ENCODE measurements at regions not wholly inside any gene's neighbourhood (a gene's known extent, or its start where the extent isn't known, plus 50 kb on each side); places are given as distances from the start of the nearest gene placed in this dataset.

GRCh38 chr4:97150966-97151365 lies 992.3 kb downstream of the STPG2 start:
- no peak overlapping the region for H3K4me3 ChIP-seq (ENCODE audit: low read depth, low read length)
- DNase-seq (ENCODE audit: low read depth) = no peak
- TF ChIP-seq, protein P1, sequence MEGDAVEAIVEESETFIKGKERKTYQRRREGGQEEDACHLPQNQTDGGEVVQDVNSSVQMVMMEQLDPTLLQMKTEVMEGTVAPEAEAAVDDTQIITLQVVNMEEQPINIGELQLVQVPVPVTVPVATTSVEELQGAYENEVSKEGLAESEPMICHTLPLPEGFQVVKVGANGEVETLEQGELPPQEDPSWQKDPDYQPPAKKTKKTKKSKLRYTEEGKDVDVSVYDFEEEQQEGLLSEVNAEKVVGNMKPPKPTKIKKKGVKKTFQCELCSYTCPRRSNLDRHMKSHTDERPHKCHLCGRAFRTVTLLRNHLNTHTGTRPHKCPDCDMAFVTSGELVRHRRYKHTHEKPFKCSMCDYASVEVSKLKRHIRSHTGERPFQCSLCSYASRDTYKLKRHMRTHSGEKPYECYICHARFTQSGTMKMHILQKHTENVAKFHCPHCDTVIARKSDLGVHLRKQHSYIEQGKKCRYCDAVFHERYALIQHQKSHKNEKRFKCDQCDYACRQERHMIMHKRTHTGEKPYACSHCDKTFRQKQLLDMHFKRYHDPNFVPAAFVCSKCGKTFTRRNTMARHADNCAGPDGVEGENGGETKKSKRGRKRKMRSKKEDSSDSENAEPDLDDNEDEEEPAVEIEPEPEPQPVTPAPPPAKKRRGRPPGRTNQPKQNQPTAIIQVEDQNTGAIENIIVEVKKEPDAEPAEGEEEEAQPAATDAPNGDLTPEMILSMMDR (IDR thresholded peaks at IDR 0.05; ENCODE audit: low read depth, low read length, missing control alignments) = no peak

- H3K4me3 ChIP-seq (ENCODE audit: low read depth, low read length) = no peak overlapping the region
- no peak for DNase-seq (ENCODE audit: low read depth)
- TF ChIP-seq, protein P1 (IDR thresholded peaks at IDR 0.05; ENCODE audit: low read depth, low read length, missing control alignments) = no peak
These were observed 991.1 kb downstream of the STPG2 start for GRCh38 chr4:97152149-97152548.

- no peak overlapping the region for H3K4me3 ChIP-seq (ENCODE audit: low read depth, low read length)
- no peak for DNase-seq (ENCODE audit: low read depth)
- TF ChIP-seq, protein P1 (IDR thresholded peaks at IDR 0.05; ENCODE audit: low read depth, low read length, missing control alignments) = no peak
These were observed 990.2 kb downstream of the STPG2 start for GRCh38 chr4:97153042-97153441.

- TF ChIP-seq, protein P1 (IDR thresholded peaks at IDR 0.05; ENCODE audit: low read depth, low read length, missing control alignments) = no peak
- DNase-seq (ENCODE audit: low read depth) = no peak
- no peak overlapping the region for H3K4me3 ChIP-seq (ENCODE audit: low read depth, low read length)
These were observed 983.7 kb downstream of the STPG2 start for GRCh38 chr4:97159625-97160024.

DNA sequence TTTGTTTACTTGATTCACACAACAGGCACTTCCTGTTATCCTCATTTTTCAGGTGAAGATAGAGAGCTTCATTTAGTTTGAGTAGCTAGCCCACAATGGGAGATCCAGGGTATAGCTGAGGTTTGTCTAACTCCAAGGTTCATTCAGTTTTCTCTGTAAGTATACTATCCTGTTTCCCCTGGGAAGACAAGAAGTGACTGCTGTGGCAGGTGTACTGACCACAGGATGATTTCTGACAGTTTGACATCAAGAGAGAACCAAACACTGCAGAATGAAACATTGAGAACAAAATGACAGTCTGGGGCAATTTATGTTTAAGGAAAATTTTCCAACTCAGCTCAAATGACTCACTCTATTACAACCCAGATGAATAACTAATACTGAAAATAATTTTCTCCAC lies 958.0 kb downstream of the STPG2 start:
- no peak overlapping the region for H3K4me3 ChIP-seq (ENCODE audit: low read depth, low read length)
- no peak for DNase-seq (ENCODE audit: low read depth)
- TF ChIP-seq, protein P1 (IDR thresholded peaks at IDR 0.05; ENCODE audit: low read depth, low read length, missing control alignments) = no peak

DNA sequence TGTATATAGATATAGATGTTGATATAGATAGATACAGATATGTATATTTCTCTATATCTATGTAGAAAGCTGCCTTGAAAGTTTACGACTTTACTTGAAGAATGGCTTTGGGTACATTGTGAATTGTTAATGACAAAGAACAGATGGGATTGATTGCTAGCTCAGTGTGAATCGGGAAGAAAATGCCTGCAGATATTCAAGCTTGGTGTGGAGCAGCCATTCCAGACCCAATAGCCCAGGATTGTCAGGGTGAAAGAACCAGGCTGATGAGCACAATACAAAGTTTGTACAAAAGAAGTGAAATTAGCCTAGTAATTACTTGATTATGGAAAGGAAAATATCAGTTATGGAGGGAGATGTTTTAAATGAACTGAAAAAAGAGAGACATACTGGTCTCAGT lies 946.2 kb downstream of the STPG2 start:
- DNase-seq (ENCODE audit: low read depth) = no peak
- TF ChIP-seq, protein P1 (IDR thresholded peaks at IDR 0.05; ENCODE audit: low read depth, low read length, missing control alignments) = no peak
- no peak overlapping the region for H3K4me3 ChIP-seq (ENCODE audit: low read depth, low read length)

DNA sequence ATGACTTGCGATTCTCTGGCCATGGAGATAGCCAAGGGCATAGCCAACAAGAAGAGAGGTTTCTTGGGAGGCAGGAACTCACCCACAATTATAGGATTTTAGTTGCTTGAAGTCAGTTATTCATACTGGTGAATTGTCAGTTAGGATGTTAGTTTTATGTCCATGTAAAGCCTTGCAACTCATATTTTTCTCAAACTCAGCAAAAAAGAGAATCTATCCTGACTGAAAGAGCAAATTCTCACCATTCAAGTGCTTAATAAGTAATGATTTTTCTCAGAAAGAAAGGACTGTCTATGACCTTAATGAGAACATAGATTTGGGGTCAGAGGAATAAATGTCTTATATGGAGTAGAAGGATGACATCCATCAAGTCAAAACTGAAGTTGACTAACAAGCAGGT lies 934.5 kb downstream of the STPG2 start:
- no peak for DNase-seq (ENCODE audit: low read depth)
- no peak overlapping the region for H3K4me3 ChIP-seq (ENCODE audit: low read depth, low read length)
- TF ChIP-seq, protein P1 (IDR thresholded peaks at IDR 0.05; ENCODE audit: low read depth, low read length, missing control alignments) = no peak

All from GM12864 (cell line).